ENCODE measurements at regions not wholly inside any gene's neighbourhood (a gene's known extent, or its start where the extent isn't known, plus 50 kb on each side); places are given as distances from the start of the nearest gene placed in this dataset.
"Not testable (repeated sequence)": the region's sequence is repeated elsewhere in the genome, so short reads cannot be mapped to it uniquely, and the experiment has no call there.

- DNase-seq (ENCODE audit: low read depth in 2 of 3, low spot score in 1 of 3): no peak
These were observed 81.8 kb upstream of the MAP3K1 start for GRCh38 chr5:56733580-56733979.

- no peak for DNase-seq (ENCODE audit: low read depth in 2 of 3, low spot score in 1 of 3)
These were observed 83.2 kb upstream of the MAP3K1 start for GRCh38 chr5:56732121-56732520.

GRCh38 chr5:56731473-56731872 is 83.9 kb upstream of the MAP3K1 start:
- DNase-seq (ENCODE audit: low read depth in 2 of 3, low spot score in 1 of 3): not testable (repeated sequence)

- DNase-seq (ENCODE audit: low read depth in 2 of 3, low spot score in 1 of 3): no peak
These were observed 85.9 kb upstream of the MAP3K1 start for GRCh38 chr5:56729488-56729887.

GRCh38 chr5:56725711-56726411 is 89.5 kb upstream of the MAP3K1 start:
- no peak for DNase-seq (ENCODE audit: low read depth in 2 of 3, low spot score in 1 of 3)

- DNase-seq (ENCODE audit: low read depth in 2 of 3, low spot score in 1 of 3): not testable (repeated sequence)
These were observed 90.5 kb upstream of the MAP3K1 start for GRCh38 chr5:56724857-56725256.

- no peak for DNase-seq (ENCODE audit: low read depth in 2 of 3, low spot score in 1 of 3)
These were observed 93.0 kb upstream of the MAP3K1 start for GRCh38 chr5:56722317-56722716.

- no peak for DNase-seq (ENCODE audit: low read depth in 2 of 3, low spot score in 1 of 3)
These were observed 97.9 kb upstream of the MAP3K1 start for GRCh38 chr5:56717253-56717987.

- no peak for DNase-seq (ENCODE audit: low read depth in 2 of 3, low spot score in 1 of 3)
These were observed 99.4 kb upstream of the MAP3K1 start for GRCh38 chr5:56715986-56716385.

GRCh38 chr5:56712895-56713591 is 102.3 kb upstream of the MAP3K1 start:
- DNase-seq (ENCODE audit: low read depth in 2 of 3, low spot score in 1 of 3): no peak

- DNase-seq (ENCODE audit: low read depth in 2 of 3, low spot score in 1 of 3): no peak
These were observed 104.3 kb upstream of the MAP3K1 start for GRCh38 chr5:56710826-56711590.

- no peak for DNase-seq (ENCODE audit: low read depth in 2 of 3, low spot score in 1 of 3)
These were observed 108.8 kb upstream of the MAP3K1 start for GRCh38 chr5:56706504-56706903.

- no peak for DNase-seq (ENCODE audit: low read depth in 2 of 3, low spot score in 1 of 3)
These were observed 110.1 kb upstream of the MAP3K1 start for GRCh38 chr5:56705217-56705616.

- DNase-seq (ENCODE audit: low read depth in 2 of 3, low spot score in 1 of 3): no peak
These were observed 111.4 kb upstream of the MAP3K1 start for GRCh38 chr5:56703952-56704351.

- DNase-seq (ENCODE audit: low read depth in 2 of 3, low spot score in 1 of 3): no peak
These were observed 114.6 kb upstream of the MAP3K1 start for GRCh38 chr5:56700711-56701110.

GRCh38 chr5:56699538-56699937 is 115.8 kb upstream of the MAP3K1 start:
- DNase-seq (ENCODE audit: low read depth in 2 of 3, low spot score in 1 of 3): no peak

- DNase-seq (ENCODE audit: low read depth in 2 of 3, low spot score in 1 of 3): no peak
These were observed 116.6 kb upstream of the MAP3K1 start for GRCh38 chr5:56698463-56699381.

GRCh38 chr5:56696900-56697299 is 118.4 kb upstream of the MAP3K1 start:
- no peak for DNase-seq (ENCODE audit: low read depth in 2 of 3, low spot score in 1 of 3)

GRCh38 chr5:56693220-56693579 is 122.1 kb upstream of the MAP3K1 start:
- DNase-seq (ENCODE audit: low read depth in 2 of 3, low spot score in 1 of 3): peak; percentile 21 to 41 (median 25)

Data from stimulated activated CD4-positive, alpha-beta T cell treated with anti-CD3 and anti-CD28 coated beads, Interleukin-12 subunit alpha, Interleukin-12 subunit beta, amount 100 ng/mL, for 48 hours (primary cell).